ENCODE measurements at regions not wholly inside any gene's neighbourhood (a gene's known extent, or its start where the extent isn't known, plus 50 kb on each side); places are given as distances from the start of the nearest gene placed in this dataset.
"Not testable (repeated sequence)": the region's sequence is repeated elsewhere in the genome, so short reads cannot be mapped to it uniquely, and the experiment has no call there.

DNA sequence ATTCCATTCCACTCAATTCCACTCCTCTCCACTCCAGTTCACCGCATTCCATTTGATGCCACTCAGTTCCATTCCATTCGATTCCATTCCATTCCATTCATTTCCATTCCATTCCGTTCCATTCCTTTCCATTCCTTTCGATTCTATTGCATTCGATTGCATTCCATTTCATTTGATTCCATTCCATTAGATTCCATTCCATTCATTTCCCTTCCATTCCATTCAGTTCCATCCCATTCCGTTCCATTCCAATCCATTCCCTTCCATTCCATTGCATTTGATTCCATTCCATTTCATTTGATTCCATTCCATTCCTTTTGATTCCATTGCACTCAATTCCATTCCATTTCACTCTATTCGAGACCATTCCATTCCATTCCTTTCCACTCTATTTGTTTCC, 2572.7 kb upstream of the TPTE start:
- not testable (repeated sequence) for H3K9me3 Mint-ChIP-seq; H3K4me3 Mint-ChIP-seq; H3K27me3 Mint-ChIP-seq (ENCODE audit: low read depth); H3K27ac Mint-ChIP-seq; H3K4me1 Mint-ChIP-seq (ENCODE audit: low read depth)
- H3K36me3 Mint-ChIP-seq (ENCODE audit: low read depth), result peaks cover 85% of the 10 kb centered on the region

DNA sequence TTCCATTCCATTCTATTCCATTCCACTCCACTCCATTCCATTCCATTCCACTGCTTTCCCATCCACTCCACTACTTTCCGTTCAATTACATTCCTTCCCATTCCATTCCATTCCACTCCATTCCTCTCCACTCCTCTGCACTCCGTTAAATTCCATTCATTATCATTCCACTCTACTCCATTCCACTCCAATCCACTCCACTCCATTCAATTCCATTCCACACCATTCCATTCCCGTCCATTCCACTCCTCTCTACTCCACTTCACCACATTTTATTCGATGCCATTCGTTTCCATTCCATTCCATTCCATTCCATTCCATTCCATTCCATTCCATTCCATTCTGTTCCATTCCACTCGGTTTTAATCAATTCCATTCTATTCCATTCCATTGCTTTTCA, 2571.5 kb upstream of the TPTE start:
- H3K9me3 Mint-ChIP-seq; H3K27ac Mint-ChIP-seq; H3K4me3 Mint-ChIP-seq; H3K4me1 Mint-ChIP-seq (ENCODE audit: low read depth); H3K27me3 Mint-ChIP-seq (ENCODE audit: low read depth): not testable (repeated sequence)
- H3K36me3 Mint-ChIP-seq (ENCODE audit: low read depth), result peaks cover 82% of the 10 kb centered on the region

DNA sequence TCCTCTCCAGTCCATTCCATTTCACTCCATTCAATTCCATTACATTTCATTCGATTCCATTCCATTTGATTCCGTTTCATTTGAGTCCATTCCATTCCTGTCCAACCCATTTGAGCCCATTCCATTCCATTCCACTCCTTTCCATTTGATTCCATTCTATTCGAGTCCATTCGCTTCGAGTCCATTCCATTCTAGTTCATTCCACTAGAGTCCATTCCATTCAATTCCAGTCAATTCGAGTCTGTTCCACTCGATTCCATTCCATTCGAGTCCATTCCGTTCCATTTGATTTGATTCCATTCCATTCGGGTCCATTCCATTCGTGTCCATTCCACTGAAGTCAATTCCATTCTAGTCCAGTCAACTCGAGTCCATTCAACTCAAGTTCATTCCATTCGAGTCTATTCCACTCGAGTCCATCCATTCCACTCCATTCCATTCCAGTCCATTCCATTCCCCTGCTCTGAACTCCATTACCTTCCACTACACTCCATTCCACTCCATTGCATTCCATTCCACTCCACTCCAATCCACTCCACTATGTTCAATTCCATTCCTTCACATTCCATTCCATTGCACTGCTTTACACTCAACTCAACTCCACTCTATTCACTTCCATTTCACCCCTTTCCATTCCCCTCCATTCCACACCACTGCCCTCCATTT, 2569.4 kb upstream of the TPTE start:
- H3K36me3 Mint-ChIP-seq (ENCODE audit: low read depth), result peaks cover 74% of the 10 kb centered on the region
- H3K4me3 Mint-ChIP-seq, result no peak overlapping the region

DNA sequence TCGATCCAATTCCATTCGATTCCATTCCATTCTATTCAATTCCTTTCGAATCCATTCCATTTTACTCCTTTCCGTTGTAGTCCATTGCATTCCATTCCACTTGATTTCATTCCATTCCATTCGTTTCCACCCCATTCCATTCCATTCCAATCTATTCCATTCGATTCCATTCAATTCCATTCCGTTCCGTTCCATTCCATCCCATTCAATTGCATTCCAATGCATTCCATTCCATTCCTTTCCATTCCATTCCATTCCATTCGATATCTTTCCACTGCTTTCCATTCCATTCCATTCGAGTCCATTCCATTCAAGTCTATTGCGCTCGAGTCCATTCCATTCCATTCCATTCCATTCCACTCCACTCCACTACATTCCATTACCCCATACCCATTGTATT, 2568.7 kb upstream of the TPTE start:
- Mint-ChIP-seq H3K4me1 (ENCODE audit: low read depth) (no peaks in the 10 kb centered on the region), H3K27ac (no peak overlapping the region), H3K4me3 (no peak overlapping the region), H3K27me3 (ENCODE audit: low read depth) (no peaks in the 10 kb centered on the region), H3K9me3 (no peaks in the 10 kb centered on the region), H3K36me3 (ENCODE audit: low read depth) (peaks cover 75% of the 10 kb centered on the region)

More for the DNA sequence above, 2569.4 kb upstream of the TPTE start:
- Mint-ChIP-seq H3K27ac (no peak overlapping the region), H3K9me3 (no peaks in the 10 kb centered on the region), H3K4me1 (ENCODE audit: low read depth) (no peaks in the 10 kb centered on the region), H3K27me3 (ENCODE audit: low read depth) (no peaks in the 10 kb centered on the region)

DNA sequence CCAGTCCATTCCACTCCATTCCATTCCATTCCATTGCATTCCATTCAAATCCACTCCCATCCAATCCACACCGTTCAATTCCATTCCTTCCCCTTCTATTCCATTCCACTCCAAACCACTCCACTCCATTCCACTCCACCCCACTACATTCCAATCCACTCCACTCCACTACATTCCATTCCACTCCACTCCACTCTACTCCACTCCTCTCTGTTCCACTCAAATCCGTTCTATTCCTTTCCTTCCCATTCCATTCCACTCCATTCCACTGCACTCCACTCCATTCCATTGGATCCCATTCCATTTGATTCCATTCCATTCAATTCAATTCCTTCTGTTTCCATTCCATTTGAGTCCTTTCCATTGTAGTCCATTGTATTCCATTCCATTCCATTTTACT, 2568.3 kb upstream of the TPTE start:
- Mint-ChIP-seq H3K4me3 (no peak overlapping the region), H3K9me3 (no peaks in the 10 kb centered on the region), H3K27me3 (ENCODE audit: low read depth) (no peaks in the 10 kb centered on the region), H3K36me3 (ENCODE audit: low read depth) (peaks cover 73% of the 10 kb centered on the region), H3K4me1 (ENCODE audit: low read depth) (no peaks in the 10 kb centered on the region), H3K27ac (no peak overlapping the region)

DNA sequence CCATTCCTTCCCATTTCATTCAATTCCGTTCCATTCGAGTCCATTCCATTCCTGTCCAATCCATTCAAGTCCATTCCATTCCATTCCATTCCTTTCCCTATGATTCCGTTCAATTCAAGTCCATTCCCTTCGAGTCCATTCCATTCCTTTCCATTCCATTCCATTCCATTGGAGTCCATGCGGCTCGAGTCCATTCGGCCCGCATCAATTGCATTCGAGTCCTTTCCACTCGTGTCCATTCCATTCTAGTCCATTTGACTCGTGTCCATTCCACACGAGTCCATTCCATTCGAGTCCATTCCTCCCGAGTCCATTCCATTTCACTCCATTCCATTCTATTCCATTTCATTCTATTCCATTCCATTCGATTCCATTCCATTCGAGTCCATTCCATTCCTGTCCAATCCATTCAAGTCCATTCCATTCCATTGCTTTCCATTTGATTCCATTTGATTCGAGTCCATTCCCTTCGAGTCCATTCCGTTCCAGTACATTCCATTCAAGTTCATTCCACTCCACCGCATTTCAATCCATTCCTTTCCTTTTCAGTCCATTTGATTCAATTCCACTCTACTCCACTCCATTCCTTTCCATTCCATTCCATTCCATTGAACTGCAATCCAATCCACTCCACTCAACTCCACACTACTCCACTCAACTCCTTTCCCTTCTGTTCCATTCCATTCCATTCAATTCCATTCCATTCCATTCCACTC, 2565.9 kb upstream of the TPTE start:
- H3K27me3 Mint-ChIP-seq (ENCODE audit: low read depth); H3K4me1 Mint-ChIP-seq (ENCODE audit: low read depth); H3K4me3 Mint-ChIP-seq; H3K27ac Mint-ChIP-seq: not testable (repeated sequence)
- Mint-ChIP-seq H3K36me3 (ENCODE audit: low read depth) (peaks cover 56% of the 10 kb centered on the region), H3K9me3 (peaks cover 15% of the 10 kb centered on the region)

DNA sequence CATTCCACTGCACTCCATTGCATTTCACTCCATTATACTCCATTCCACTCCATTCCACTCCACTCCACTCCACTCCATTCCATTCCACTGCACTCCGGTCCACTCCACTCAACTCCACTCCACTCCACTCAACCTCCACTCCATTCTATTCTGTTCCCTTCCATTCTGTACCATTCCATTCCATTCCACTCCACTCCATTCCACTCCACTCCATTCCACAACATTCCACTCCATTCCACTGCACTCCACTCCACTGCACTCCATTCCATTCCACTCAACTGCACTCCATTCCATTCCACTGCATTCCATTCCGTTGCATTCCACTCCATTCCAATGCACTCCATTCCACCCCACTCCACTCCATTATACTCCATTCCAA, 2565.3 kb upstream of the TPTE start:
- H3K4me1 Mint-ChIP-seq (ENCODE audit: low read depth); H3K27me3 Mint-ChIP-seq (ENCODE audit: low read depth); H3K27ac Mint-ChIP-seq; H3K4me3 Mint-ChIP-seq: not testable (repeated sequence)
- Mint-ChIP-seq H3K36me3 (ENCODE audit: low read depth) (peaks cover 50% of the 10 kb centered on the region), H3K9me3 (peaks cover 20% of the 10 kb centered on the region)

DNA sequence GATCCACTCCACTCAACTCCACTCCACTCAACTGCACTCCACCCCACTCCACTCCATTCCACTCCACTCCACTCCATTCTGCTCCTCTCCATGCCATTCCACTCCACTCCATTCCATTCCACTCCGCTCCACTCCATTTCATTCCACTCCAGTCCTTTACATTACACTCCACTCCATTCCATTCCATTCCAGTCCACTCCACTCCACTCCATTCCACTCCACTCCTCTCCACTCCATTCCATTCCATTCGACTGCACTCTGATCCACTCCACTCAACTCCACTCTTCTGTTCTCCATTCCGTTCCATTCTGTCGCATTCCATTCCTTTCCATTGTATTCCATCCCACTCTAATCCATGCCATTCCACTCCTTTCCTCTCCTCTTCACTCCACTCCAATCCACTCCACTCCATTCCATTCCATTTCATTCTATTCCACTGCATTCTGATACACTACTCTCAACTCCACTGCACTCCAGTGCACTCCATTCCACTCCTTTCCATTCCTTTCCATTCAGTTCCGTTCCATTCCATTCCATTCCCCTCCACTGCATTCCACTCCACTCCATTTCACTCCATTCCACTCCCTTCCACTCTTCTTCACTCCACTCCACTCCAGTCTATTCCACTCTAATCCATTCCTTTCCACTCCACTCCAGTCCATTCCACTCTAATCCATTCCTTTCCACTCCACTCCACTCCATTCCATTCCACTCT, 2564.2 kb upstream of the TPTE start:
- H3K36me3 Mint-ChIP-seq (ENCODE audit: low read depth), result peaks cover 40% of the 10 kb centered on the region
- not testable (repeated sequence) for H3K27ac Mint-ChIP-seq

DNA sequence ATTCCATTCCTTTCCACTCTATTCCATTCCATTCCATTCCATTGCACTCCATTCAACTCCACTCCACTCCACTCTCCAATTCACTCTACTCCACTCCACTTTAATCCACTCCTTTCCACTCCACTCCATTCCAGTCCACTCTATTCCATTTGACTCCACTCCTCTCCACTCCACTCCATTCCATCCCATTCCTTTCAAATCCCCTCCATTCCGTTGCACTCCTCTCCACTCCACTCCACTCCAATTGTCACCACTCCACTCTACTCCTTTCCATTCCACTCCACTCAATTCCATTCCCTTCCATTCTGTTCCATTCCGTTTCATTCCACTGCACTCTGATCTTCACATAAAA, 2563.7 kb upstream of the TPTE start:
- Mint-ChIP-seq H3K27me3 (ENCODE audit: low read depth) (no peaks in the 10 kb centered on the region), H3K4me3 (no peak overlapping the region), H3K4me1 (ENCODE audit: low read depth) (no peaks in the 10 kb centered on the region), H3K27ac (no peak overlapping the region), H3K36me3 (ENCODE audit: low read depth) (peaks cover 34% of the 10 kb centered on the region), H3K9me3 (peaks cover 35% of the 10 kb centered on the region)

More for the DNA sequence above, 2564.2 kb upstream of the TPTE start:
- peaks cover 30% of the 10 kb centered on the region for H3K9me3 Mint-ChIP-seq
- H3K4me3 Mint-ChIP-seq; H3K27me3 Mint-ChIP-seq (ENCODE audit: low read depth); H3K4me1 Mint-ChIP-seq (ENCODE audit: low read depth): not testable (repeated sequence)

Measured in T-helper 1 cell treated with Interleukin-12 subunit alpha and Interleukin-12 subunit beta and Interleukin-4 antibody, amounts not matched to agents 30 μg/mL and 1 μg/mL, for 36 hours (primary cell).